Natural killer cell (primary cell): ENCODE measurements at regions not wholly inside any gene's neighbourhood (a gene's known extent, or its start where the extent isn't known, plus 50 kb on each side); places are given as distances from the start of the nearest gene placed in this dataset.

Experiments used
- ATAC-seq, 3 donors: fragments of 150-1000 bp in 2 of 3; fragments of 200-7000 bp in 1 of 3; cut with Tn5 transposase; 1 replicate in 1 of 3; 2 replicates in 2 of 3; pipeline ENCODE4 v1.10.0; 2021; ENCODE audit warnings: mild to moderate bottlenecking in 2 of 3, moderate library complexity in 2 of 3
- DNase-seq, 2 donors: peaks; one replicate each; pipeline versions ENCODE4 v3.0.0 to v3.0.0-alpha.2; 2013 to 2021; ENCODE audit warnings: mixed read lengths in 1 of 2
- H3K27ac ChIP-seq: one replicate; pipeline ENCODE4 v1.5.1; 2013; ENCODE audit warnings: mild to moderate bottlenecking, low read length
- H3K27me3 ChIP-seq: one replicate; pipeline ENCODE4 v1.6.1; 2013; ENCODE audit warnings: low read length; ENCODE audit not compliant: control insufficient read depth, insufficient read depth
- H3K36me3 ChIP-seq: one replicate; pipeline ENCODE4 v1.6.1; 2013; ENCODE audit warnings: low read length; ENCODE audit not compliant: control insufficient read depth, insufficient read depth
- H3K4me1 ChIP-seq: one replicate; pipeline ENCODE4 v1.6.1; 2013; ENCODE audit warnings: low read length; ENCODE audit not compliant: control insufficient read depth, insufficient read depth
- H3K4me3 ChIP-seq: one replicate; pipeline ENCODE4 v1.5.1; 2013; ENCODE audit warnings: low read length
- H3K9me3 ChIP-seq: one replicate; pipeline ENCODE4 v1.6.1; 2013; ENCODE audit warnings: low read length; ENCODE audit not compliant: control insufficient read depth, insufficient read depth
- H3K27ac Mint-ChIP-seq, 2 donors: one replicate each; pipeline ENCODE4 v1.8.0; 2022; ENCODE audit warnings: mild to moderate bottlenecking in 2 of 2, mixed read lengths in 2 of 2, moderate library complexity in 1 of 2
- H3K27me3 Mint-ChIP-seq, 2 donors: one replicate each; pipeline ENCODE4 v1.8.0; 2022; ENCODE audit warnings: low read depth in 2 of 2, mixed read lengths in 2 of 2
- H3K36me3 Mint-ChIP-seq: one replicate; pipeline ENCODE4 v1.8.0; 2022; ENCODE audit warnings: mixed read lengths
- H3K4me1 Mint-ChIP-seq, 2 donors: one replicate each; pipeline ENCODE4 v1.8.0; 2022; ENCODE audit warnings: mixed read lengths in 2 of 2
- H3K4me3 Mint-ChIP-seq: one replicate; pipeline ENCODE4 v1.8.0; 2022; ENCODE audit warnings: mild to moderate bottlenecking, moderate library complexity, mixed read lengths
- H3K9me3 Mint-ChIP-seq, 2 donors: one replicate each; pipeline ENCODE4 v1.8.0; 2022; ENCODE audit warnings: mixed read lengths in 2 of 2
- WGBS: methylation state at CpG from one replicate; pipeline ENCODE4 v1.1.7; 2013; ENCODE audit warnings: missing lambda C conversion rate; ENCODE audit not compliant: insufficient coverage; 5-methylcytosine and 5-hydroxymethylcytosine counted together
- intact Hi-C: fragments of 100-400 bp; cut with micrococcal nuclease; formaldehyde crosslinking; loops from one replicate; pipeline ENCODE4 v1.14.2; 2022
- TF ChIP-seq, protein P1 (sequence below): fragments of 200-600 bp; IDR thresholded peaks from one replicate; pipeline ENCODE4 v1.8.0; 2022; ENCODE audit warnings: antibody characterized with exemption

GRCh38 chr5:87572611-87573010 lies 159.9 kb upstream of the CCNH start:
- 95% methylated on average over 5 of the region's 8 CpGs for WGBS
- Histone ChIP-seq H3K36me3 (no peaks in the 10 kb centered on the region), H3K9me3 (no peaks in the 10 kb centered on the region), H3K4me1 (no peaks in the 10 kb centered on the region), H3K4me3 (no peak overlapping the region), H3K27ac (no peak overlapping the region), H3K27me3 (no peaks in the 10 kb centered on the region)
- no peak for ATAC-seq
- H3K36me3 Mint-ChIP-seq = no peaks in the 10 kb centered on the region
- DNase-seq = no peak
- intact Hi-C loops = no loop called here
- no peaks in the 10 kb centered on the region for H3K9me3 Mint-ChIP-seq
- TF ChIP-seq, protein P1, sequence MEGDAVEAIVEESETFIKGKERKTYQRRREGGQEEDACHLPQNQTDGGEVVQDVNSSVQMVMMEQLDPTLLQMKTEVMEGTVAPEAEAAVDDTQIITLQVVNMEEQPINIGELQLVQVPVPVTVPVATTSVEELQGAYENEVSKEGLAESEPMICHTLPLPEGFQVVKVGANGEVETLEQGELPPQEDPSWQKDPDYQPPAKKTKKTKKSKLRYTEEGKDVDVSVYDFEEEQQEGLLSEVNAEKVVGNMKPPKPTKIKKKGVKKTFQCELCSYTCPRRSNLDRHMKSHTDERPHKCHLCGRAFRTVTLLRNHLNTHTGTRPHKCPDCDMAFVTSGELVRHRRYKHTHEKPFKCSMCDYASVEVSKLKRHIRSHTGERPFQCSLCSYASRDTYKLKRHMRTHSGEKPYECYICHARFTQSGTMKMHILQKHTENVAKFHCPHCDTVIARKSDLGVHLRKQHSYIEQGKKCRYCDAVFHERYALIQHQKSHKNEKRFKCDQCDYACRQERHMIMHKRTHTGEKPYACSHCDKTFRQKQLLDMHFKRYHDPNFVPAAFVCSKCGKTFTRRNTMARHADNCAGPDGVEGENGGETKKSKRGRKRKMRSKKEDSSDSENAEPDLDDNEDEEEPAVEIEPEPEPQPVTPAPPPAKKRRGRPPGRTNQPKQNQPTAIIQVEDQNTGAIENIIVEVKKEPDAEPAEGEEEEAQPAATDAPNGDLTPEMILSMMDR = no peak
- no peak overlapping the region for H3K4me3 Mint-ChIP-seq
- no peaks in the 10 kb centered on the region for H3K4me1 Mint-ChIP-seq
- H3K27me3 Mint-ChIP-seq = no peaks in the 10 kb centered on the region
- no peak overlapping the region for H3K27ac Mint-ChIP-seq

GRCh38 chr5:87572090-87572489 lies 159.4 kb upstream of the CCNH start:
- 79% methylated on average over 2 of the region's 2 CpGs for WGBS
- Mint-ChIP-seq H3K4me1 (no peaks in the 10 kb centered on the region), H3K27ac (no peak overlapping the region), H3K27me3 (no peaks in the 10 kb centered on the region), H3K36me3 (no peaks in the 10 kb centered on the region), H3K9me3 (no peaks in the 10 kb centered on the region), H3K4me3 (no peak overlapping the region)
- no peak overlapping the region for H3K4me3 ChIP-seq
- no peak overlapping the region for H3K27ac ChIP-seq
- H3K27me3 ChIP-seq = no peaks in the 10 kb centered on the region
- no peak for DNase-seq
- H3K36me3 ChIP-seq = no peaks in the 10 kb centered on the region
- TF ChIP-seq, protein P1 = no peak
- intact Hi-C loops = no loop called here
- no peaks in the 10 kb centered on the region for H3K9me3 ChIP-seq
- ATAC-seq = no peak
- no peaks in the 10 kb centered on the region for H3K4me1 ChIP-seq

GRCh38 chr5:87570366-87570765 lies 157.6 kb upstream of the CCNH start:
- no peaks in the 10 kb centered on the region for H3K27me3 ChIP-seq
- Mint-ChIP-seq H3K27ac (no peak overlapping the region), H3K4me3 (no peak overlapping the region), H3K27me3 (no peaks in the 10 kb centered on the region), H3K9me3 (peaks cover 0 to 5% of the 10 kb centered on the region in 2 donors), H3K4me1 (no peaks in the 10 kb centered on the region), H3K36me3 (no peaks in the 10 kb centered on the region)
- H3K4me3 ChIP-seq = no peak overlapping the region
- WGBS = no CpG with 5 or more reads among the region's 1 CpG
- no peak for DNase-seq
- H3K27ac ChIP-seq = no peak overlapping the region
- H3K36me3 ChIP-seq = no peaks in the 10 kb centered on the region
- ATAC-seq = no peak
- H3K9me3 ChIP-seq = no peaks in the 10 kb centered on the region
- intact Hi-C loops = no loop called here
- TF ChIP-seq, protein P1 = no peak
- H3K4me1 ChIP-seq = no peaks in the 10 kb centered on the region

DNA sequence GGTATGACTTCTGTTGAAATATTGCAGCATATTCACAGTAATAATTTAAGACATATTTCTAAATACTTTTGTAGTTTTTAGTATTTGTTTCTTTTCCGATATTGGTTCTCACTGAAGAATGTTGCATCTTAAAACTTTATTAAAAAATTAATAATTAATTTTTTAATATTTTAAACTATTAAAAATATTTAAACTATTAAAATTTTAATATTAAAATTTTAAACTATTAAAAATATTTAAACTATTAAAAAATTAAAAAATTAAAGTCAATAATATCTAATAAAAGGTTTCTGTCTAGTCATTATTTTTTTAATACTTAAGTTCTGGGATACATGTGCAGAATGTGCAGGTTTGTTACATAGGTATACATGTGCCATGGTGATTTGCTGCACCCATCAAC lies 149.3 kb upstream of the CCNH start:
- Mint-ChIP-seq H3K9me3 (peaks cover 3 to 8% of the 10 kb centered on the region in 2 donors), H3K36me3 (no peaks in the 10 kb centered on the region), H3K27ac (no peak overlapping the region), H3K4me3 (no peak overlapping the region), H3K27me3 (no peaks in the 10 kb centered on the region), H3K4me1 (no peaks in the 10 kb centered on the region)
- TF ChIP-seq, protein P1 = no peak
- DNase-seq (no peak), ATAC-seq (no peak)
- intact Hi-C loops = no loop called here
- Histone ChIP-seq H3K36me3 (no peaks in the 10 kb centered on the region), H3K4me1 (no peaks in the 10 kb centered on the region), H3K4me3 (no peak overlapping the region), H3K27me3 (no peaks in the 10 kb centered on the region), H3K27ac (no peak overlapping the region), H3K9me3 (no peaks in the 10 kb centered on the region)
- WGBS = no CpG with 5 or more reads among the region's 1 CpG
